Keratinocyte (primary cell): ENCODE measurements at regions not wholly inside any gene's neighbourhood (a gene's known extent, or its start where the extent isn't known, plus 50 kb on each side); places are given as distances from the start of the nearest gene placed in this dataset.

Source experiments
- EZH2 ChIP-seq: IDR thresholded peaks from one replicate; pipeline ENCODE4 v1.6.1; 2012; ENCODE audit warnings: inconsistent platforms, mild to moderate bottlenecking, low read length, moderate library complexity
- TF ChIP-seq, protein P1 (sequence below), 3 experiments: IDR thresholded peaks in 1 of 3; conservative IDR thresholded peaks in 1 of 3; optimal IDR thresholded peaks in 1 of 3; 2 replicates in 2 of 3; 3 replicates in 1 of 3; pipeline versions ENCODE3 to v1.5.1; 2011; ENCODE audit warnings: low read length in 3 of 3, mild to moderate bottlenecking in 3 of 3, moderate library complexity in 2 of 3, control low read depth in 1 of 3, inconsistent platforms in 1 of 3; ENCODE audit not compliant: insufficient read depth in 2 of 3; ENCODE audit errors: extremely low read depth in 1 of 3

DNA sequence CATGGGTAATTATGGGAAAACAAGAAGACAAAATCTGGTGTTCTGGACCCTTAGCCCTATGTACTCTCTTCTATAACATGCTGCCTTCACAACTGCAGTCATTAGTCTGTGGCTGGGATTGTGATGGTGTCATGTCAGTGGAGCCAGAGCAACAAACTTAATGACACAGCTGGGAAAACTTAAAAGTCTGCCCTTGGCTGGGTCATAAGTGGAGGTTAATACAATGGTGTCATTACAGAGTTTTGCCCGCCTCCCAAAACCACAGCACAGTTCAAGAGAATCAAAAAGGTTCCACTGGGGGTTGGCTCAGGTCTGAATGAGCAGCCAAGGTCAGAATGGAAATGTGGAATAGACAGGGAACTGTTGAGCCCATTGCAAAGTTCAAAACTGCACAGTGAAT, 455.7 kb upstream of the PIK3C3 start:
- TF ChIP-seq, protein P1, sequence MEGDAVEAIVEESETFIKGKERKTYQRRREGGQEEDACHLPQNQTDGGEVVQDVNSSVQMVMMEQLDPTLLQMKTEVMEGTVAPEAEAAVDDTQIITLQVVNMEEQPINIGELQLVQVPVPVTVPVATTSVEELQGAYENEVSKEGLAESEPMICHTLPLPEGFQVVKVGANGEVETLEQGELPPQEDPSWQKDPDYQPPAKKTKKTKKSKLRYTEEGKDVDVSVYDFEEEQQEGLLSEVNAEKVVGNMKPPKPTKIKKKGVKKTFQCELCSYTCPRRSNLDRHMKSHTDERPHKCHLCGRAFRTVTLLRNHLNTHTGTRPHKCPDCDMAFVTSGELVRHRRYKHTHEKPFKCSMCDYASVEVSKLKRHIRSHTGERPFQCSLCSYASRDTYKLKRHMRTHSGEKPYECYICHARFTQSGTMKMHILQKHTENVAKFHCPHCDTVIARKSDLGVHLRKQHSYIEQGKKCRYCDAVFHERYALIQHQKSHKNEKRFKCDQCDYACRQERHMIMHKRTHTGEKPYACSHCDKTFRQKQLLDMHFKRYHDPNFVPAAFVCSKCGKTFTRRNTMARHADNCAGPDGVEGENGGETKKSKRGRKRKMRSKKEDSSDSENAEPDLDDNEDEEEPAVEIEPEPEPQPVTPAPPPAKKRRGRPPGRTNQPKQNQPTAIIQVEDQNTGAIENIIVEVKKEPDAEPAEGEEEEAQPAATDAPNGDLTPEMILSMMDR (optimal IDR thresholded peaks at IDR 0.05 in 1 of 3, IDR thresholded peaks at IDR 0.05 in 1 of 3, conservative IDR thresholded peaks at IDR 0.05 in 1 of 3; ENCODE audit: extremely low read depth in 1 of 3, insufficient read depth in 2 of 3, low read length in 3 of 3) = no peak
- TF ChIP-seq EZH2 = no peak
